HG03342 (cell line): ENCODE measurements at regions not wholly inside any gene's neighbourhood (a gene's known extent, or its start where the extent isn't known, plus 50 kb on each side); places are given as distances from the start of the nearest gene placed in this dataset.
"Not testable (repeated sequence)": the region's sequence is repeated elsewhere in the genome, so short reads cannot be mapped to it uniquely, and the experiment has no call there.

Experiments
- ATAC-seq: cut with Tn5 transposase; IDR thresholded peaks from one replicate; pipeline ENCODE4 v1.9.1; 2021; ENCODE audit warnings: mild to moderate bottlenecking, moderate library complexity; ENCODE audit not compliant: unreplicated experiment

GRCh38 chr1:145553795-145554194 is 54.0 kb upstream of the GPR89A start:
- not testable (repeated sequence) for ATAC-seq

GRCh38 chr1:145545055-145545454 is 62.7 kb upstream of the GPR89A start:
- no peak for ATAC-seq

DNA sequence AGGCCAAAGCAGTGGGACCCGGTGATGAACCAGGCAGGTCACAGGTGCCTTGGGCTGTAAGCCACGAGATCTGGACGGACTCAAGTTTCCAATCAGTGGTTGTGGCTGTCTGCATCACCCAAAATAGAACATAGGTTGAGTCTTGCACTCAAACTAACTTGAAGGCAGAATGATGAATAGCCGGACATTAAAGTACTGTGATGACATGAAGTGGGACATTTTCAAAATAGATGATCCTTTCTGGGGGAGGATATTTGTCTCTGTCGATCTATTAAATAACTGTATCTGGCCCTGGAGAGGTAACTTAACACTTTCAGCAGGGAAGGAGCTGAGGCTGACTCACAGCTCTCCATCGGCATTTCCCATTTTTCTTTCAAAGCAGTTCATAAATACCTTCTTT is 66.1 kb upstream of the GPR89A start:
- ATAC-seq, result not testable (repeated sequence)

GRCh38 chr1:145541246-145541645 is 66.5 kb upstream of the GPR89A start:
- not testable (repeated sequence) for ATAC-seq

DNA sequence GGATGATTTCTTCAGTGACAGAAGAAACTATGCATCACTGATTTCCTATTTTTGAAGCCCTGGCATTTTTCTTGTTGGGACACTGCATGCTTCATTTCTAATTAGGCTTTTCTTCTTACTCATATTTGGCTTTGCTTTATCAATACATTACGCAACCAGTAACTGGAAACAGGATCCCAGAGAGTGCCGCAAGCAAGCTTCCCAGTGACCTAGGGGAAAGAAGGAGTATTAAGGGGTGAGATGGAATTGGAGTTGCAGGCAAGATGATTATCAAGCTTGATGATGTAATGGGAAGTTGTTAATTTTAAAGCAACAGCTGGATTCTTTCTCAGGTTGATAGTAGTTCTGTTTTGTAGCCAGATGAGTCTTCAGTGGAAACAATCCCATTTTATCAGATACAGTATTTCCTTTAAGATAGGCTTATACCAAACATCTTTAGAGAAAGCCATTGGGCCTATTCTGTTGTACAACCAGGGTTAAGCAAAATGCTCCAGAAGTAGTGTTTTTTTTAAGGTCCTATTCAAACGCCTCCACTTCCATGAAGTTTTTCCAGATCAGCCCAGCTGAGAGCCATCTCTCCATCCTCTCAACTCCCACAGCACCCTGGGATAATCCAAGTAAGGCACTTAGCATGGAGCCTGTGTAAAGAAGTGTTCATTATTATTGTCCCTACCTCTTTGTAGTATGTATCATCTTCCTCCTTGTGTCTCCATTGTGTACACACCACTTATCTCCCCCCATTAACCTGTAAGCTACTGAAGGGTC is 69.5 kb upstream of the GPR89A start:
- ATAC-seq, result not testable (repeated sequence)

DNA sequence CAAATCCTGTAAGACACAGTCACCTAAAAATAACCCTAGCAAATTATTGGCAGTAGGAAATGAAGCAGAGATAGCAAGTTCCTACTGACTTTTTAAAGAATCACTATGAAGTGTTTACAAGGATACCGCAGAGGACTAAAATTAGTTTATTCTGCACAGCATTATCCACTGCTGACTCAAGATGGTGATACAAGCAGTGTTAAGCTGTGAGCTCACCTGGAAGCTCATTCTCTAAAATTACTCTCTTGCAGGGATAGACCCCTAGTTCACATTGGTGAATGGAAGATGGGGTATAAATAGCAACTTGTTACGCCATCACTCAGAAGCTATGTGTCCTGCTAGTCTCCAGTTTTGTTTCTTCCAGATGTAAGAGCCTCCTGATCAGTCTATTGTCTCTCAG is 70.8 kb upstream of the GPR89A start:
- ATAC-seq, result not testable (repeated sequence)

- ATAC-seq, result not testable (repeated sequence)
Observed at GRCh38 chr1:145535461-145535860, 72.3 kb upstream of the GPR89A start.

GRCh38 chr1:145528068-145528564 is 79.7 kb upstream of the GPR89A start:
- not testable (repeated sequence) for ATAC-seq

GRCh38 chr1:145520159-145520558 is 87.6 kb upstream of the GPR89A start:
- not testable (repeated sequence) for ATAC-seq

GRCh38 chr1:145519302-145519701 is 88.5 kb upstream of the GPR89A start:
- not testable (repeated sequence) for ATAC-seq

DNA sequence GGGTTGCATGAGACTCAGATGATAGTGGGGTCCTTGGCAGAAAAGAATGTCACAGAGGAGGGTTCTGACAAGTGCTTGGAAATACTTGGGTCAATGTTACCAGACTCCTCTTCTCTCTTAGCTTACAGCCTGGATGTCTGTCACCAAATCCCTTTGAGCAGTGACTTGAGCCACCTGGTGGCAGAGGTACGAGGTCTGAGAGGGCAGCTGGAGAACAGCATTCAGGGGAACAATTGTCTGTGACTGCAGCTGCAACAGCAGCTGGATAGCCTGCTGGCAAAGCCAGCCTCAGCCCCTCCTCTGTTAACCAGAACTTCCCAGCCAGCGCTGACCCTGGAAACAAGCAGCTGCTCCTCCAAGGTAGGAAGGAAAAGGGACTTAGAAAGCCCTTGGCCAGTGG is 87.6 kb upstream of the NBPF20 start:
- not testable (repeated sequence) for ATAC-seq

DNA sequence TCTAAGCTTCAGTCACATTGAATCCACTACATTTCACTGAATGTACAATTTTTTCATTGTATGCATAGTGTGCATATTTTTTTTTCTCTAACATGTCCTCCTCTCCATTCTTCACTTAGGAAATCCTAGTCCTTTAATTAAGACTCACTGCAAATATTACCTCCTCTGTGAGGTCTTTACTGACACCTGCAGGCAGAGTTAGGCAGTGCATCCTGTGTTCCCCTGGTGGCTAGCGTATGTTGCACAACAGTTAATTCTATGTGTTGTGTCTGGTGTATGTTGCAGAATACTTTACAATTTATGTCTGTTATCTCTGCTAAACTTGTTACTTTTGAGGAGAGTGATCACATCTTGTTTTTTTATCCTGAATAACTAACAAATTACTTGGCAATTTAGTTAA is 82.7 kb upstream of the NBPF20 start:
- ATAC-seq, result peak; percentile 69

DNA sequence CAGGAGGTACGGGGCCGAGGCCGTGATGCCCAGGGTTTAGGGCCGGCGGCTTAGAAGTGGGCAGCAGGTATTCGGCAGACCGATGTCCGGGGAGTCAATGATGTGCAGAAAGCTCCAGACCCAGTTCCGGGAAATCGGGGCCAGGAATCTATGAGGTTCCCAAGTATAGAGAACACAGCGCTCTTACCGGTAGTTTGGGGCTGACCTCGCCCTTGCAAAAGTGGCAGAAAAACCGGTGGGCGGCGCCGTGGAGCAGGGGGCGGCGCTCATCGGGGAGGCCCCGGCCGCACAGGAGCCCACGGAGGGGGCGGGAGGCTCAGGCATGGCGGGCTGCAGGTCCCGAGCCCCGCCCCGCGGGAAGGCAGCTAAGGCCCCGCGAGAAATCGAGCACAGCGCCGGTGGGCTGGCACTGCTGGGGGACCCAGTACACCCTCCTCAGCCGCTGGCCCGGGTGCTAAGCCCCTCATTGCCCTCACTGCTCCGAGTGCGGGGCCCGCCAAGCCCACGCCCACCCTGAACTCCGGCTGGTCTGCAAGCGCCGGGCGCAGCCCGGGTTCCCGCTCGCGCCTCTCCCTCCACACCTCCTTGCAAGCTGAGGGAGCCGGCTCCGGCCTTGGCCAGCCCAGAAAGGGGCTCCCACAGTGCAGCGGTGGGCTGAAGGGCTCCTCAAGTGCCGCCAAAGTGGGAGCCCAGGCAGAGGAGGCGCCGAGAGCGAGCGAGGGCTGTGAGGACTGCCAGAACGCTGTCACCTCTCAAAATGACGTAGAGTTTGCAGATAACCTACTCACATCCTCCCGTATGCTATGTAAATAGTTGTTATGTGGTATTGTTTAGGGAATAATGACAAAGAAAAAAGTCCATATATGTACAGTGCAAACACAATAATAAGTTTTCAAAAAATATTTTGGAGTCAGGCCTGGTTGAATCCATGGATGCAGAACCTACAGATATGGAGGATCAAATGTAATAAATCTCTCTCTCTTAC is 80.6 kb upstream of the NBPF20 start:
- ATAC-seq, result peak; percentile 45

- ATAC-seq, result not testable (repeated sequence)
Observed at GRCh38 chr1:145504834-145505413, 79.5 kb upstream of the NBPF20 start.

- ATAC-seq, result not testable (repeated sequence)
Observed at GRCh38 chr1:145504310-145504709, 78.9 kb upstream of the NBPF20 start.

DNA sequence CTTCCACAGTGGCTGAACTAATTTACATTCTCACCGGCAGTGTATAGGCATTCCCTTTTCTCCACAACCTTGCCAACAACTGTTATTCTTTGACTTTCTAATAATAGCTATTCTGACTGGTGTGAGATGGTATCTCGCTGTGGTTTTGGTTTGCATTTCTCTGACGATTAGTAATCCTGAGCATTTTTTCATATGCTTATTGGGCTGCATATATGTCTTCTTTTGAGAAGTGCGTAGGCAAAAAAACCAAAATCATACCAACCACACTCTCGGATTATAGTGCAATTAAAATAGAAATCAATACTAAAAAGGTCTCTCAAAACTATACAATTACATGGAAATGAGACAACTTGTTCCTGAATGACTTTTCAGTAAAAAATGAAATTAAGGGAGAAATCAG is 74.8 kb upstream of the NBPF20 start:
- ATAC-seq, result not testable (repeated sequence)

DNA sequence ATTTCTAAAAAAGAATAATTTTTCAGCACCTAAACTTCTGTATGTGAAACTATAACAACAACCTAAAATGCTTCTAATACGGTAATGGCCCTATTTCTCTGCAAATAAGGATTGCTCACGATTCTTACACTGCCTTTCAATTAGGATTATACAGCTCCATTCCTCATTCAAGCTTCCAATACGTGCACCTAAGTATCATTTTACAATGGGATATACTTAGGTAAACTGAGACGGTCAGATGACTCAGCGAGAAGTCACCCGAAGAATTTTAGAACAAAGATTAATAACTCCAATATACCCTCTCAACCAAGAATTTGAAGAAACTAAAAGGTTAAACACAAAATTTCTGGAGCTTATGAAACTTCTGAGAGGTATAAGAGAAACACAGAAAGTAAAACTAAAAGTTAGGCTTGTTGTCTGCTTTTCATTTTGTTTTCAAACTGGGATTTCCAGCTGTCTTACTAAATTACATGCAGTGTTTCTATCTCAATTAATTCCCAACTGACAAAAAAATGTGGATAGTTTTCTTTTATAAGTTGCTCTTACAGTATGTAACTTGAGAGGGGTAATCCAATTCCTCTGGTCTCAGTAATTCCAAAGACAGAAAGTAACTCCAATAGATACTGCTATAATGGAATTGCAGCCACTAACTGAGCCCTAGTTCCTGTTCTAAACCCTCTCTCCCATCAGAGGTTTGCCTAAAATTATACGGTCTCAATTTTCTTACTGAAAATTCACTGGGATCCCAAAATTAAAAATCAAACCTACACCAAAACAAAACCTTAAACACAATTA is 69.9 kb upstream of the NBPF20 start:
- ATAC-seq, result not testable (repeated sequence)

DNA sequence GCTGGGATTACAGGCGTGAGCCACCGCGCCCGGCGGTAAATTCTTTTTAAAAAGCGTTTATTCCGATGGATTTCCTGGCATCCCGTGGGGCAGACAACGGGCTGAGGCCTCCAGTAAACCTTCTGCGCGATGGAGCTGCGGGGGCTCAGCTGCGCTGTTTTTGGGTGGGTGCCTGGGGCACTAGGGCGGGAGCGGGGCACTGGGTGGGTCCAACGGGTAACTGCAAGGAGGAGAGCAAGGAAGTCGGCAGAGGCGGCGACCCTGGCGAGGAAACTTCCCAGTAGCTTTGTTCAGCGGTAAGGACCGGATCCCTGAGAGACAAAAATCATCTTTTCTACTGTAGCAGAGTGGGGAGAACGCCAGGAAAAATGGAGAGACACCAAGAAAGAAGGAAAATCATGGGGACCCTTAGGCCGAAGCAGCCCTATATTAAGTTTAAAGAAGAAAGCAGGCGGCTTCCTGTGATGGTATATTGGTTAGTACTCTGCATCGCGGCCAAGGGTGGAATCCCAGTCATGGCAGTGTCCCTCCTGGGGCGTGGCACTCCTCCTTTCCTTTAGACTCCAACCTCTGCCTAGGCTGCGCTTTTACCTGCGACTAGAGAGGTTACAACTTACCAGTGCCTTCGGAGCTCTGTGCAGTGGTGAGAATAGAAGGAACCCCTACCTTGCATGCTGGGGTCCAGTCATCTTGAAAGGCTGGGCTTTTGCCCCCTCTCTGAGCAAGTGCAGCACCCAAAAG is 63.0 kb upstream of the NBPF20 start:
- not testable (repeated sequence) for ATAC-seq

DNA sequence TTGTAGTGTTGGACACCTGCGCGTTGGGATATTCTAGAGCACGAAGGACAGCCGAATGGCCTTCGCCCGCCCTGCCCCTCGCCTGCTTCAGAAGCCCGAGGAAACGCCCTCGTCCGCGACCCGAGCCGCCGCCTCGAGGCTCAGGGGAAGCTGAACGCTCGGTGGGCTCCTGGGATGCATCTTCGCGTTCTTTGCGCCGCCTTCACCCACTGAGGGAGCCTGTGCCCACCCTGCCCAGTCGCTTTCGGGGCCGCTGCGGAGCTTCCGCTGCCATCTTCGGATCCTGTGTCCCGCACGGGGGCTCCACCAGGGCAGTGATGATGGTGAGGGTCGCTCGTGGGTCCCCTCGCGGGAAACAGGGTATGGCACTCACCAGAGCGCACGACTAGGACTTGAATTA is 61.8 kb upstream of the NBPF20 start:
- ATAC-seq, result not testable (repeated sequence)

DNA sequence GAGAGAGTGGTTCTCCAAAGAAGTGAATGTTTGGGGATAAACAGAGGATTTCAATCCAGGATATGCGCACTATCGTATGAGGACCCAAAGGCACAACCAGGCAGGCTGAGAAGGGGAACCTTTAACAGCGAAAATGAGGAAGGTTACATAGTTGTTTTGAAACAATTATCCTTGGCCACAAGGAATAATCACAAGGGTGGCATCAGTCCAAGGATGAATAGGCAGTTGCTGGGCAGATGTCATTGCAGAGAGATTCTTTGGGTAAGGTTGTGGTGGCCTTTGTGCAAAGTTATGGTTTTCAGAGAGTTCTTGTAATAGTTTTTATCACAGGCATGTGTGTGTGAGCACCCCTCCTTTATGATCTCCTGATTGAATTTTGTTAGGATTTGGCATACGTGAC is 58.9 kb upstream of the NBPF20 start:
- ATAC-seq, result not testable (repeated sequence)
